ENCODE measurements at regions not wholly inside any gene's neighbourhood (a gene's known extent, or its start where the extent isn't known, plus 50 kb on each side); places are given as distances from the start of the nearest gene placed in this dataset.

DNA sequence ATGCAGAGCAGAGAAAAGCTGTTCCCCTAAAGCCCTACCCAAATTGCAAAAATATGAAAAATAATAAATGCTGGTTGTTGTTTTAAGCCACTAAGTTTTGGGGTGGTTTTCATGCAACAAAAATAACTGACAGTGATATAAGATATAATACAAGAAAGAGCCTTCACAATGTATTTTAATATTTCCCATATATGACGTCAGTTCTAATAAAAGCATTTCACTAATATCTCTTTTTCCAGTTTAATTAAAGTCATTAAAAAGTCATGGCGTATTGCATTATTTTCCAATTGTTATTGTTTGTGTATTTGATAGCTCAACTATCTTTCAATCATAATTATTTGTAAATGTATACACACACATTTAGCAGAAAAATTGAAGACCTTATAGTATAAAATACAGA lies 134.7 kb upstream of the EPHA7 start:
- Mint-ChIP-seq H3K9me3 (ENCODE audit: insufficient read depth) (no peaks in the 10 kb centered on the region), H3K4me3 (no peak overlapping the region)
- POLR2A ChIA-PET = no interaction called here

DNA sequence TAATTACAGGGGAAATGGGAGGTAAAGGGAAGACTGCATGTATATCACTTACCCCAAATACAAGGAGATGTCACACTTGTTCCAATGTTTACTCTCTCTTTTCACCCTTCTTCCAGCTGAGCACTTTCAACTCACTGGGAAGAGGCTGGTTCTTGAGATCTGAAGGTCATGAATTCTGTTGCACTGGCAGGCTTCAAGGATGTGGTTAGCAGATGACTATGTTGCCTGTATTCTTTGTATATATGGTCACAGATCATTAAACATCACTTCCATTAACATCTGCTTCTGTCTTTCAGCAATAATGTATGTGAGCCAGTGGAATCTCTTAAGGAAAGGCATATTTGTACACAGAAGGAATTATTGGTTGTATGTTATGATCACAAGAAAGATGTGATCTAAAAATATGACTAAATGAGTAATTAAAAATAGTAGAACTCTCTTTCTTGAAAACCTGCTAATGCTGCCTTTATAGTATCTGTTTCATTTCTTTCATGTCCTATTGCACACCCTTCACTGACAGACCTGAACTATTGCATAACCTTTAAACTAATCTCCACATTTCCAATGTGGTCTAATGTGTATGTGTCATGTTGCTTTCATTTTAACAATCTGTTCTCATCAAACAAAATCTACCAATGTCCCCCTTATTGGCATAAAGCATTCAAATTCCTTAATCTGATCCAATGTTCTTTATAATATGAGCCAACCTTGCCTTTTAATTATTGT lies 131.4 kb upstream of the EPHA7 start:
- H3K36me3 ChIP-seq (replicated peaks in 1 of 2; ENCODE audit: control extremely low read depth in 1 of 2, control insufficient read depth in 1 of 2, extremely low read depth in 1 of 2, insufficient read depth in 2 of 2, low read length in 1 of 2) = no peaks in the 10 kb centered on the region
- ChIA-PET POLR2A (no interaction called here), CTCF (no interaction called here)
- H3K4me3 ChIP-seq (ENCODE audit: control extremely low read depth in 1 of 5, extremely low read depth in 1 of 5, insufficient read depth in 1 of 5, low read depth in 2 of 5, low read length in 4 of 5) = no peak overlapping the region
- no peak overlapping the region for H3K9ac ChIP-seq (ENCODE audit: low read length)
- Mint-ChIP-seq H3K4me3 (no peak overlapping the region), H3K27ac (no peak overlapping the region), H3K4me1 (no peaks in the 10 kb centered on the region), H3K27me3 (no peaks in the 10 kb centered on the region), H3K9me3 (ENCODE audit: insufficient read depth) (no peaks in the 10 kb centered on the region)
- no peak for ATAC-seq (ENCODE audit: low read depth)
- TF ChIP-seq, protein P1, sequence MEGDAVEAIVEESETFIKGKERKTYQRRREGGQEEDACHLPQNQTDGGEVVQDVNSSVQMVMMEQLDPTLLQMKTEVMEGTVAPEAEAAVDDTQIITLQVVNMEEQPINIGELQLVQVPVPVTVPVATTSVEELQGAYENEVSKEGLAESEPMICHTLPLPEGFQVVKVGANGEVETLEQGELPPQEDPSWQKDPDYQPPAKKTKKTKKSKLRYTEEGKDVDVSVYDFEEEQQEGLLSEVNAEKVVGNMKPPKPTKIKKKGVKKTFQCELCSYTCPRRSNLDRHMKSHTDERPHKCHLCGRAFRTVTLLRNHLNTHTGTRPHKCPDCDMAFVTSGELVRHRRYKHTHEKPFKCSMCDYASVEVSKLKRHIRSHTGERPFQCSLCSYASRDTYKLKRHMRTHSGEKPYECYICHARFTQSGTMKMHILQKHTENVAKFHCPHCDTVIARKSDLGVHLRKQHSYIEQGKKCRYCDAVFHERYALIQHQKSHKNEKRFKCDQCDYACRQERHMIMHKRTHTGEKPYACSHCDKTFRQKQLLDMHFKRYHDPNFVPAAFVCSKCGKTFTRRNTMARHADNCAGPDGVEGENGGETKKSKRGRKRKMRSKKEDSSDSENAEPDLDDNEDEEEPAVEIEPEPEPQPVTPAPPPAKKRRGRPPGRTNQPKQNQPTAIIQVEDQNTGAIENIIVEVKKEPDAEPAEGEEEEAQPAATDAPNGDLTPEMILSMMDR (IDR thresholded peaks at IDR 0.05) = no peak
- no peak for TF ChIP-seq EZH2 (IDR thresholded peaks at IDR 0.05; ENCODE audit: borderline replicate concordance, insufficient read depth, low read depth, low read length, poor library complexity, severe bottlenecking)
- no peak for DNase-seq
- no peak overlapping the region for H3K27ac ChIP-seq (ENCODE audit: low read length in 2 of 2)
- no peaks in the 10 kb centered on the region for H3K9me3 ChIP-seq (ENCODE audit: control extremely low read depth in 1 of 3, control insufficient read depth in 2 of 3, insufficient read depth in 1 of 3, low read length in 2 of 3)
- H2AFZ ChIP-seq (ENCODE audit: insufficient read depth, low read depth, low read length, poor library complexity, severe bottlenecking) = no peak overlapping the region
- no peaks in the 10 kb centered on the region for H4K20me1 ChIP-seq (ENCODE audit: control insufficient read depth, insufficient read depth, low read length, poor library complexity, severe bottlenecking)
- intact Hi-C loops (cut with micrococcal nuclease) = no loop called here
- no peaks in the 10 kb centered on the region for H3K27me3 ChIP-seq (replicated peaks in 1 of 4; ENCODE audit: control extremely low read depth in 1 of 4, control insufficient read depth in 3 of 4, insufficient read depth in 4 of 4, low read length in 3 of 4)
- H3K4me2 ChIP-seq (replicated peaks; ENCODE audit: low read depth, low read length, poor library complexity, severe bottlenecking) = no peak overlapping the region
- no peaks in the 10 kb centered on the region for H3K79me2 ChIP-seq (ENCODE audit: control insufficient read depth, insufficient read depth, low read length)
- no peaks in the 10 kb centered on the region for H3K4me1 ChIP-seq (ENCODE audit: control insufficient read depth in 2 of 2, insufficient read depth in 2 of 2, low read length in 2 of 2)

More for the DNA sequence above, 134.7 kb upstream of the EPHA7 start:
- Histone ChIP-seq H3K27me3 (replicated peaks in 1 of 4; ENCODE audit: control extremely low read depth in 1 of 4, control insufficient read depth in 3 of 4, insufficient read depth in 4 of 4, low read length in 3 of 4) (no peaks in the 10 kb centered on the region), H3K79me2 (ENCODE audit: control insufficient read depth, insufficient read depth, low read length) (no peaks in the 10 kb centered on the region), H3K4me3 (ENCODE audit: control extremely low read depth in 1 of 5, extremely low read depth in 1 of 5, insufficient read depth in 1 of 5, low read depth in 2 of 5, low read length in 4 of 5) (no peak overlapping the region), H4K20me1 (ENCODE audit: control insufficient read depth, insufficient read depth, low read length, poor library complexity, severe bottlenecking) (no peaks in the 10 kb centered on the region), H3K27ac (ENCODE audit: low read length in 2 of 2) (no peak overlapping the region), H3K36me3 (replicated peaks in 1 of 2; ENCODE audit: control extremely low read depth in 1 of 2, control insufficient read depth in 1 of 2, extremely low read depth in 1 of 2, insufficient read depth in 2 of 2, low read length in 1 of 2) (no peaks in the 10 kb centered on the region), H3K9me3 (ENCODE audit: control extremely low read depth in 1 of 3, control insufficient read depth in 2 of 3, insufficient read depth in 1 of 3, low read length in 2 of 3) (no peaks in the 10 kb centered on the region), H3K4me1 (ENCODE audit: control insufficient read depth in 2 of 2, insufficient read depth in 2 of 2, low read length in 2 of 2) (no peaks in the 10 kb centered on the region), H3K9ac (ENCODE audit: low read length) (no peak overlapping the region), H2AFZ (ENCODE audit: insufficient read depth, low read depth, low read length, poor library complexity, severe bottlenecking) (no peak overlapping the region), H3K4me2 (replicated peaks; ENCODE audit: low read depth, low read length, poor library complexity, severe bottlenecking) (no peak overlapping the region)
- no peak overlapping the region for H3K27ac Mint-ChIP-seq
- CTCF ChIA-PET = no interaction called here
- no peaks in the 10 kb centered on the region for H3K27me3 Mint-ChIP-seq
- no CpG with 5 or more reads among the region's 2 CpGs for WGBS (ENCODE audit: insufficient coverage)
- no peak for TF ChIP-seq EZH2 (IDR thresholded peaks at IDR 0.05; ENCODE audit: borderline replicate concordance, insufficient read depth, low read depth, low read length, poor library complexity, severe bottlenecking)
- TF ChIP-seq, protein P1 (IDR thresholded peaks at IDR 0.05) = no peak
- intact Hi-C loops (cut with micrococcal nuclease) = no loop called here
- no peak for ATAC-seq (ENCODE audit: low read depth)
- H3K4me1 Mint-ChIP-seq = no peaks in the 10 kb centered on the region
- no peak for DNase-seq

All from B cell (primary cell).